ENCODE measurements at regions not wholly inside any gene's neighbourhood (a gene's known extent, or its start where the extent isn't known, plus 50 kb on each side); places are given as distances from the start of the nearest gene placed in this dataset.

GRCh38 chr1:30413111-30413440 lies 310.3 kb downstream of the MATN1 start:
- DNase-seq (ENCODE audit: missing footprints) (no peak), ATAC-seq (no peak)
- intact Hi-C loops (cut with DNase I), result no loop called here

GRCh38 chr1:30412241-30413110 lies 310.9 kb downstream of the MATN1 start:
- intact Hi-C loops (cut with DNase I), result no loop called here

GRCh38 chr1:30411206-30411605 lies 312.2 kb downstream of the MATN1 start:
- intact Hi-C loops (cut with DNase I), result no loop called here
- ATAC-seq (no peak), DNase-seq (ENCODE audit: missing footprints) (no peak)

More at GRCh38 chr1:30412241-30413110, 310.9 kb downstream of the MATN1 start:
- ATAC-seq, result no peak
- DNase-seq (ENCODE audit: missing footprints), result no peak

- intact Hi-C loops (cut with DNase I), result no loop called here
- DNase-seq (ENCODE audit: missing footprints) (no peak), ATAC-seq (no peak)
These were observed 313.1 kb downstream of the MATN1 start for GRCh38 chr1:30410153-30410851.

GRCh38 chr1:30409476-30410152 lies 313.8 kb downstream of the MATN1 start:
- DNase-seq (ENCODE audit: missing footprints) (no peak), ATAC-seq (no peak)
- intact Hi-C loops (cut with DNase I), result loop anchor here (5.0 kb wide), 1 partner anchor 1017 kb away; no protein-coding TSS in a partner anchor

- ATAC-seq (peak; percentile 23), DNase-seq (ENCODE audit: missing footprints) (no peak)
- intact Hi-C loops (cut with DNase I), result loop anchor here (5.0 kb wide), 1 partner anchor 1016 kb away; no protein-coding TSS in a partner anchor
These were observed 315.4 kb downstream of the MATN1 start for GRCh38 chr1:30407865-30408580.

GRCh38 chr1:30406996-30407864 lies 316.2 kb downstream of the MATN1 start:
- ATAC-seq (no peak), DNase-seq (ENCODE audit: missing footprints) (no peak)
- intact Hi-C loops (cut with DNase I), result loop anchor here (5.0 kb wide), 1 partner anchor 1015 kb away; no protein-coding TSS in a partner anchor

- intact Hi-C loops (cut with DNase I), result loop anchor here (5.0 kb wide), 1 partner anchor 1013 kb away; no protein-coding TSS in a partner anchor
- DNase-seq (ENCODE audit: missing footprints) (no peak), ATAC-seq (no peak)
These were observed 317.7 kb downstream of the MATN1 start for GRCh38 chr1:30405631-30406212.

GRCh38 chr1:30405081-30405480 lies 318.3 kb downstream of the MATN1 start:
- ATAC-seq (no peak), DNase-seq (ENCODE audit: missing footprints) (peak; percentile 49)
- intact Hi-C loops (cut with DNase I), result loop anchor here (5.0 kb wide), 1 partner anchor 1013 kb away; no protein-coding TSS in a partner anchor

GRCh38 chr1:30404341-30404740 lies 319.0 kb downstream of the MATN1 start:
- DNase-seq (ENCODE audit: missing footprints), result no peak
- ATAC-seq, result no peak
- intact Hi-C loops (cut with DNase I), result no loop called here

- intact Hi-C loops (cut with DNase I), result no loop called here
- ATAC-seq, result no peak
- no peak for DNase-seq (ENCODE audit: missing footprints)
These were observed 319.7 kb downstream of the MATN1 start for GRCh38 chr1:30403726-30404125.

- no peak for ATAC-seq
These were observed 320.2 kb downstream of the MATN1 start for GRCh38 chr1:30403061-30403645.

GRCh38 chr1:30402031-30402430 lies 321.4 kb downstream of the MATN1 start:
- DNase-seq (ENCODE audit: missing footprints) (peak; percentile 18), ATAC-seq (no peak)
- intact Hi-C loops (cut with DNase I), result no loop called here

More at GRCh38 chr1:30403061-30403645, 320.2 kb downstream of the MATN1 start:
- intact Hi-C loops (cut with DNase I), result no loop called here
- DNase-seq (ENCODE audit: missing footprints), result peak; percentile 37

GRCh38 chr1:30400507-30400906 lies 322.9 kb downstream of the MATN1 start:
- intact Hi-C loops (cut with DNase I), result no loop called here
- ATAC-seq (no peak), DNase-seq (ENCODE audit: missing footprints) (peak; percentile 61)

- ATAC-seq, result no peak
- intact Hi-C loops (cut with DNase I), result no loop called here
- DNase-seq (ENCODE audit: missing footprints), result no peak
These were observed 324.4 kb downstream of the MATN1 start for GRCh38 chr1:30399026-30399425.

GRCh38 chr1:30397576-30397975 lies 325.8 kb downstream of the MATN1 start:
- ATAC-seq (no peak), DNase-seq (ENCODE audit: missing footprints) (no peak)
- intact Hi-C loops (cut with DNase I), result no loop called here

GRCh38 chr1:30395631-30396030 lies 327.8 kb downstream of the MATN1 start:
- DNase-seq (ENCODE audit: missing footprints) (no peak), ATAC-seq (no peak)
- intact Hi-C loops (cut with DNase I), result no loop called here
